GM13976 (cell line): ENCODE measurements at regions not wholly inside any gene's neighbourhood (a gene's known extent, or its start where the extent isn't known, plus 50 kb on each side); places are given as distances from the start of the nearest gene placed in this dataset.

Experiments used
- DNase-seq: peaks from one replicate; pipeline ENCODE4 v3.0.0; 2012; ENCODE audit warnings: low spot score
- CTCF ChIP-seq: IDR thresholded peaks from 2 replicates; pipeline ENCODE4 v1.5.1; 2012; ENCODE audit warnings: borderline replicate concordance, mild to moderate bottlenecking; ENCODE audit not compliant: insufficient read depth; ENCODE audit errors: extremely low read depth, missing control alignments, control extremely low read depth
- in situ Hi-C: fragments of 300-500 bp; cut with MboI; formaldehyde crosslinking; loops from one replicate; pipeline ENCODE4 v1.12.0; 2022; ENCODE audit warnings: low sequenced_read_pairs, mixed read lengths, inconsistent platforms; ENCODE audit not compliant: unreplicated experiment

GRCh38 chr20:5492937-5493336 lies 117.9 kb downstream of the GPCPD1 start:
- TF ChIP-seq CTCF = no peak
- DNase-seq = no peak
- in situ Hi-C loops = no loop called here

- no peak for TF ChIP-seq CTCF
- no peak for DNase-seq
- in situ Hi-C loops = no loop called here
Observed at GRCh38 chr20:5491455-5491854, 119.4 kb downstream of the GPCPD1 start.

GRCh38 chr20:5489601-5490000 lies 121.2 kb downstream of the GPCPD1 start:
- DNase-seq = no peak
- in situ Hi-C loops = no loop called here
- no peak for TF ChIP-seq CTCF

- no peak for TF ChIP-seq CTCF
- DNase-seq = no peak
- in situ Hi-C loops = no loop called here
Observed at GRCh38 chr20:5488823-5489222, 122.0 kb downstream of the GPCPD1 start.

DNA sequence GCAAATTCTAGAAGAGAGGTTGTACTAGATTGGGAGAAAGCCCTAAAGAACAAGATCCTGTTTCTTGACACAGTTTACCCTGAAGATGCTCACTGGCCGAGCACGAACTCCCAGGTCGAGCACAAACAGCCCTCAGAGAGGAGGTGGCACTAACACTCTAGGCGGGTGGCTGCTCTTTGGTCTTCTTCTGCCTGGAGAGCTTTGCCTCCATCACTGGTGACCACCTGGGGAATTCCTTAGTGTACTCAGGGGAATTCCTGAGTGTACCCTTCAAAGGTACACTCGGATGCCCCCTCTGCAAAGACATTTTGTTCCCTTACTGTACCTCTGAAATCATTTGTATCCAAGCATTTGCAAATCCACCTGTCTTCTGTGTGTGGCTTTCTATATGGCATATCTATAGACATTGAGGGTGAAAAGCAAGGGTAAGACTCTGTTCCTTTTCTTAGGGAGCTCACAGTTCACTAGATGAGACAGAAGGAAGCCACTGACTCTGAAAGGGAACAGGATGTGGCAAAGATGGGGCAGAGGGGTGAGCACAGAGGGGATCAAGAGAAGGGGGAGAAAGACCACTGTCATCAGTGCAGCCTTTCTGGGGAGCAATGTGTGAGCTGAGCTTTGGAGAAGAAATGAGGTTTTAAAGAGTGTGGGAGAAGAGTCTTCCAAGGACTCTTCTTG lies 124.3 kb downstream of the GPCPD1 start:
- no peak for DNase-seq
- in situ Hi-C loops = no loop called here
- TF ChIP-seq CTCF = no peak

DNA sequence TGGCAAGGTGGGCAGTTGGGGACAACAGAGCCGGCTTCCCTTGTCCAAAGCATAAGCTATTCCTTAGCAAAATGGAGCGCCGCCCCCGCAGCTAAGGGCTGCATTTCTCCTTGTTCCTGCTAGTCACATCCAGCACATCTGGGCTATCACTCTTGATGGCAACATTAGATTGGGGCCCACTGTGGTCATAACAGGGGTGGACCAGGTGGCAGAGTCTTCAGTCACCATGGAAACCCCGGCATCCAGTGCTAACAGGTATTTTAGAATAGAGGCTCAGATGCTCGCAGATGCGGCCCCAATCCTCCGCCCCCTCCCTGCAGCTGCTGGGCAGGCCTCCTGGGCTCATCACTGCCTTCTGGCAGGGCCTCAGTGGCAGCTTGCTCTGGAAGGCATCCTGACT lies 125.9 kb downstream of the GPCPD1 start:
- no peak for DNase-seq
- TF ChIP-seq CTCF = no peak
- in situ Hi-C loops = no loop called here
